ENCODE measurements at regions not wholly inside any gene's neighbourhood (a gene's known extent, or its start where the extent isn't known, plus 50 kb on each side); places are given as distances from the start of the nearest gene placed in this dataset.

DNA sequence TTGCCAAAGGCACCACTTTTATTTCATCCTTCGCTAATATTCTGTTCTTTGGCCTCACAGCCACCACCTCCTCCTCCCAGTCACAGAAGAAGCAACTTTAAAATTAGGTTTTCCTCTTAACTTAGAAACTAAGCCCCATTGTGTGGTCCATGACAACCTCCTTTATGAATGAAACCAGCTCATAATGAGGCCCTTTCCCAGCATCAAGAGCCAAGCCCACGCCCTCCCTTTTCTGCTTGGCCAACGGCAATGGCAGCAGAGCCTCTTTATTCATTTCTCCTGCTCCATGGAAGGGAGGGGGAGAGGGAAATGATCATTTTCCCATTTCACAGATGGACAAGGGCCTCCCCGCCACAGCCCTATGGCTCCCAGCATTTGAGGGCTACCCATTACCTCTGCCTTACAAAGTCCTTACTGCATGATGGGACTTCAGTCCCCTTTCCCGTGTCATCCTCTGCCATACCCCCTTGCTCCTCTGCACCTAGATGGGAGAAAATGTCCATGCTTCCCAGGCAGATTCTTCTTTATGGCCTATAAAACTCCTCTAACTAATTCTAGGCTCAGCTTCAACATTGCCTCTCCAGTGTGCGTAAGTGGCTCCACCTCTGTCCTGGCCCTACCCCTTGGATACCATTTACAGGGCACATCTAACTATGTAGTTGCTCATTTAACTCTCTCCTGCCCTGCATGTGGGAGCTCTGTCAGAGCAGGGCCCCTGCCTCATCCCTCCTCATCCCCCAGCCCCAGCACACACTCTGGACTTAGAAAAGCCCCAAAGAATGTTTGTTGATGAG is 475.5 kb downstream of the RPS24 start:
- Histone ChIP-seq H3K27me3 (no peaks in the 10 kb centered on the region), H3K27ac (no peak overlapping the region), H3K9me3 (replicated peaks in 1 of 11) (peaks cover 0 to 5% (median 0%) of the 10 kb centered on the region in 11 experiments; a peak in 1 of 22 replicates), H3K4me2 (no peak overlapping the region), H3K9ac (no peak overlapping the region), H3K4me1 (no peaks in the 10 kb centered on the region), H3K4me3 (no peak overlapping the region), H4K20me1 (no peaks in the 10 kb centered on the region), H3K36me3 (no peaks in the 10 kb centered on the region)
- TF ChIP-seq Cebpa-rat (IDR thresholded peaks at IDR 0.05) = no peak

GRCh38 chr10:78510566-78511323 is 477.1 kb downstream of the RPS24 start:
- H3K27ac ChIP-seq = no peak overlapping the region
- no peak overlapping the region for H3K9ac ChIP-seq
- H3K4me1 ChIP-seq = no peaks in the 10 kb centered on the region
- H3K36me3 ChIP-seq = no peaks in the 10 kb centered on the region
- TF ChIP-seq Cebpa-rat (IDR thresholded peaks at IDR 0.05) = no peak
- H3K4me3 ChIP-seq = no peak overlapping the region
- no peaks in the 10 kb centered on the region for H4K20me1 ChIP-seq
- no peak overlapping the region for H3K4me2 ChIP-seq
- no peaks in the 10 kb centered on the region for H3K27me3 ChIP-seq
- H3K9me3 ChIP-seq (replicated peaks in 1 of 11) = 0 out of 22 replicates have a peak, but pooled peaks cover 0 to 1% (median 0%) of the 10 kb centered on the region in 11 experiments

GRCh38 chr10:78511324-78512204 is 477.9 kb downstream of the RPS24 start:
- TF ChIP-seq Cebpa-rat (IDR thresholded peaks at IDR 0.05) = no peak
- H3K36me3 ChIP-seq = no peaks in the 10 kb centered on the region
- no peaks in the 10 kb centered on the region for H4K20me1 ChIP-seq
- no peaks in the 10 kb centered on the region for H3K4me1 ChIP-seq
- no peaks in the 10 kb centered on the region for H3K27me3 ChIP-seq
- H3K9ac ChIP-seq = no peak overlapping the region
- H3K9me3 ChIP-seq (replicated peaks in 1 of 11) = no peaks in the 10 kb centered on the region
- no peak overlapping the region for H3K4me2 ChIP-seq
- no peak overlapping the region for H3K27ac ChIP-seq
- no peak overlapping the region for H3K4me3 ChIP-seq

DNA sequence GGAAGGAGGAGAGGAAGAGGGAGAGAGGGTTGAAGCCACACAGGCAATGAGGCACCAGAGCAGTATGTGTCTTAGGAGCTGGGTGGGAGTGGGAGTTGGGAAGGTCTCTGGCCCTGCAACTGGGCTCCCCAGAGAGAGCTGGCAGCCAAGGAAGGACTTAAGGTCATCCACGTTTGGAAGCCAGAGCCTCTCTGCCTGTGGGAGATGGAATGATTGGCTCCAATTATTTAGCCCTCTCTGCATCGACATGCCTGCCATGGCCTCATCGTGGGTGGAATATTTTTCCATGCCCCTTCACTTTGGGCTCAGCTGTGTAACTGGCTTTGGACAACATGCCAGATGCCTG is 478.5 kb downstream of the RPS24 start:
- Histone ChIP-seq H3K4me1 (no peaks in the 10 kb centered on the region), H3K4me2 (no peak overlapping the region), H3K9me3 (replicated peaks in 1 of 11) (no peaks in the 10 kb centered on the region), H3K9ac (no peak overlapping the region), H3K27me3 (no peaks in the 10 kb centered on the region), H3K27ac (no peak overlapping the region), H3K36me3 (no peaks in the 10 kb centered on the region), H3K4me3 (no peak overlapping the region), H4K20me1 (no peaks in the 10 kb centered on the region)
- TF ChIP-seq Cebpa-rat (IDR thresholded peaks at IDR 0.05) = no peak

DNA sequence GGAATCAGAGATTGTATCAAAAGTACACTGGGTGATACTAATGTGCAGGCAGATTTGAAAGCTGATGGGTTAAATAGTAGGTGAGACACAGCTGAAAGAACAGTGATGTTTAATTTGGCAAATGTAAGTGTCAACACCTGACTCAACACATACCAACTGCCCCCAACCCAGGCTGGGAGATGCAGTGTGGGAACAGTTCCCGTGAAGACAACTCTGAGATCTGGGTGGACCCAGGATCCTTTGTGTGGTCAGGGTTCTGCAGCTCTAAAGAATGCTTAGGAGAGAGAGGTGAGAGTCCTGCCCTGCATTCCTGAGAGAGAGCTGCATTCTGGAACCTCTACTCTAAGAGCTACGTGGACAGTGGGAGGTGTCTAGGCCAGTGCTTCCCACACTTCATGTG is 479.7 kb downstream of the RPS24 start:
- H3K27me3 ChIP-seq = no peaks in the 10 kb centered on the region
- H3K27ac ChIP-seq = no peak overlapping the region
- H3K4me1 ChIP-seq = no peaks in the 10 kb centered on the region
- H3K4me3 ChIP-seq = no peak overlapping the region
- H3K9me3 ChIP-seq (replicated peaks in 1 of 11) = no peaks in the 10 kb centered on the region
- no peak overlapping the region for H3K9ac ChIP-seq
- H3K4me2 ChIP-seq = no peak overlapping the region
- H4K20me1 ChIP-seq = no peaks in the 10 kb centered on the region
- no peaks in the 10 kb centered on the region for H3K36me3 ChIP-seq
- TF ChIP-seq Cebpa-rat (IDR thresholded peaks at IDR 0.05) = no peak

- H3K9me3 ChIP-seq (replicated peaks in 1 of 11) = no peaks in the 10 kb centered on the region
- no peaks in the 10 kb centered on the region for H4K20me1 ChIP-seq
- no peak overlapping the region for H3K4me3 ChIP-seq
- H3K36me3 ChIP-seq = no peaks in the 10 kb centered on the region
- no peak overlapping the region for H3K4me2 ChIP-seq
- no peak overlapping the region for H3K9ac ChIP-seq
- no peak for TF ChIP-seq Cebpa-rat (IDR thresholded peaks at IDR 0.05)
- no peaks in the 10 kb centered on the region for H3K4me1 ChIP-seq
- H3K27ac ChIP-seq = no peak overlapping the region
- no peaks in the 10 kb centered on the region for H3K27me3 ChIP-seq
These were observed 480.3 kb downstream of the RPS24 start for GRCh38 chr10:78513986-78514385.

GRCh38 chr10:78514459-78514858 is 480.8 kb downstream of the RPS24 start:
- Histone ChIP-seq H3K9ac (no peak overlapping the region), H3K9me3 (replicated peaks in 1 of 11) (no peaks in the 10 kb centered on the region), H3K4me3 (no peak overlapping the region), H3K4me2 (no peak overlapping the region), H3K27ac (no peak overlapping the region), H3K36me3 (no peaks in the 10 kb centered on the region), H4K20me1 (no peaks in the 10 kb centered on the region), H3K4me1 (no peaks in the 10 kb centered on the region), H3K27me3 (no peaks in the 10 kb centered on the region)
- TF ChIP-seq Cebpa-rat (IDR thresholded peaks at IDR 0.05) = no peak

DNA sequence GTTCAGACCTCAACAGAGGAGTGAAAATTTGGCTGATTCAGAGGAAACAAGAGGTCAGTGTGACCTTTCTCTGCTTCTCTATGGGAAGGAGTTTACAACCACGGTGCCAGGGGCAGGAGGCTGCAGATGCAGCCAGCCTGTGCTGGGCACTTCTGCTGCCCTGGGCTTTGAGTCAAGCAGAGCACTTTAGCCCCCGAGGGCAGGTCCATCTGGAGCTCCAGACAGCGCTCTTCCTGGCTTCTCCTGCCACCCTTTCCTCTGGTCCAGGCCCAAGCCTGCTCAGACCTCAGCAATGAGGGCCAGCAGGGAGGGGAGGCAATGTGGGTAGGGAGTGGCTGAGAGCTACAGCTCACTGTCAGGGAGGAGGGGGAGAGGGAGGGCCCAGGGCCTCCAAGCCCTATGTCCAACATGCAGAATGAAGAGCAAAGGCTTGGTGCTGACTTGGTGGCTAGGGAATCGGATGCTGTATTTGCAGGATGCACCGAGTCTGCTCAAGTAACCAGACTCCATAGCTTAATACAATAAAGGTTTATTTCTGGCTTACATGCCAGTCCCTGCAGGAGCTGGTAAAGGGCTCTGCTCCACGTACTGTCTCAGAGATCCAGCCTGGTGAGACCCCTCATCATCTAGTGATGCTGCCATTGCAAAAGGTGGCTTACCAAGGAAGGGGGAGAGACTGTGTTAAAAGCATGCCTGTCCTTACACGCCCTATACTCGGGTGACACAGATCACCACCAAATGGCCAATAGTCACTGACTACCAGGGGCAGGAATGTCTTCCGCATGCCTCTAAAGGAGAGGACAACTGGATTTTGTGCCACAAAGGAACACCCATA is 481.6 kb downstream of the RPS24 start:
- Histone ChIP-seq H3K4me3 (no peak overlapping the region), H3K4me1 (no peaks in the 10 kb centered on the region), H3K9ac (no peak overlapping the region), H3K27ac (no peak overlapping the region), H3K9me3 (replicated peaks in 1 of 11) (no peaks in the 10 kb centered on the region), H4K20me1 (no peaks in the 10 kb centered on the region), H3K36me3 (no peaks in the 10 kb centered on the region), H3K4me2 (no peak overlapping the region), H3K27me3 (no peaks in the 10 kb centered on the region)
- TF ChIP-seq Cebpa-rat (IDR thresholded peaks at IDR 0.05) = no peak

- Histone ChIP-seq H3K4me1 (no peaks in the 10 kb centered on the region), H3K9me3 (replicated peaks in 1 of 11) (no peaks in the 10 kb centered on the region), H3K27me3 (no peaks in the 10 kb centered on the region), H3K9ac (no peak overlapping the region), H3K27ac (no peak overlapping the region), H4K20me1 (no peaks in the 10 kb centered on the region), H3K4me3 (no peak overlapping the region), H3K4me2 (no peak overlapping the region), H3K36me3 (no peaks in the 10 kb centered on the region)
- TF ChIP-seq Cebpa-rat (IDR thresholded peaks at IDR 0.05) = no peak
These were observed 482.1 kb downstream of the RPS24 start for GRCh38 chr10:78515873-78516153.

Data from BLaER1 treated with 17β-estradiol and CSF1 and Interleukin-3, amounts not matched to agents 10 nM and 100 nM (cell line).